Right kidney (tissue), 1 donor: ENCODE measurements at regions not wholly inside any gene's neighbourhood (a gene's known extent, or its start where the extent isn't known, plus 50 kb on each side); places are given as distances from the start of the nearest gene placed in this dataset.
A peak's percentile ranks its signal among the peaks of the same experiment; 100 is the strongest.

Source experiments
- DNase-seq: peaks from one replicate; pipeline ENCODE4 v3.0.0-alpha.2; 2016

- DNase-seq: no peak
These were observed 103.1 kb downstream of the TOMM20 start for GRCh38 chr1:235025422-235025984.

- peak; percentile 43 for DNase-seq
These were observed 103.8 kb downstream of the TOMM20 start for GRCh38 chr1:235024711-235025421.

GRCh38 chr1:235023711-235024439 is 104.8 kb downstream of the TOMM20 start:
- DNase-seq: no peak

- DNase-seq: peak; percentile 68
These were observed 105.5 kb downstream of the TOMM20 start for GRCh38 chr1:235022981-235023710.

- peak; percentile 70 for DNase-seq
These were observed 106.2 kb downstream of the TOMM20 start for GRCh38 chr1:235022341-235022980.

GRCh38 chr1:235021815-235022214 is 106.8 kb downstream of the TOMM20 start:
- no peak for DNase-seq

- DNase-seq: no peak
These were observed 107.3 kb downstream of the TOMM20 start for GRCh38 chr1:235021321-235021720.

- DNase-seq: no peak
These were observed 108.7 kb downstream of the TOMM20 start for GRCh38 chr1:235019961-235020360.

- no peak for DNase-seq
These were observed 109.2 kb downstream of the TOMM20 start for GRCh38 chr1:235019471-235019870.

- DNase-seq: no peak
These were observed 109.8 kb downstream of the TOMM20 start for GRCh38 chr1:235018720-235019444.

- no peak for DNase-seq
These were observed 110.5 kb downstream of the TOMM20 start for GRCh38 chr1:235018161-235018560.

GRCh38 chr1:235017719-235018118 is 110.9 kb downstream of the TOMM20 start:
- no peak for DNase-seq

GRCh38 chr1:235017191-235017590 is 111.4 kb downstream of the TOMM20 start:
- no peak for DNase-seq

GRCh38 chr1:235015291-235015985 is 113.2 kb downstream of the TOMM20 start:
- DNase-seq: no peak

GRCh38 chr1:235014756-235015155 is 113.9 kb downstream of the TOMM20 start:
- no peak for DNase-seq

- DNase-seq: no peak
These were observed 115.1 kb downstream of the TOMM20 start for GRCh38 chr1:235013512-235013911.

GRCh38 chr1:235012436-235013210 is 116.0 kb downstream of the TOMM20 start:
- no peak for DNase-seq

GRCh38 chr1:235011599-235012435 is 116.8 kb downstream of the TOMM20 start:
- no peak for DNase-seq

GRCh38 chr1:235011064-235011598 is 117.5 kb downstream of the TOMM20 start:
- DNase-seq: no peak
